Stimulated activated CD8-positive, alpha-beta memory T cell treated with anti-CD3 and anti-CD28 coated beads, Interleukin-2, amount 100 ng/mL, for 48 hours (primary cell): ENCODE measurements at regions not wholly inside any gene's neighbourhood (a gene's known extent, or its start where the extent isn't known, plus 50 kb on each side); places are given as distances from the start of the nearest gene placed in this dataset.

Source experiments
- DNase-seq, 2 donors: peaks; one replicate each; pipeline ENCODE4 v3.0.0-alpha.2; 2020; ENCODE audit warnings: low read depth in 2 of 2

- DNase-seq: no peak
Observed at GRCh38 chr2:237150186-237150585, 64.5 kb downstream of the COPS8 start.

DNA sequence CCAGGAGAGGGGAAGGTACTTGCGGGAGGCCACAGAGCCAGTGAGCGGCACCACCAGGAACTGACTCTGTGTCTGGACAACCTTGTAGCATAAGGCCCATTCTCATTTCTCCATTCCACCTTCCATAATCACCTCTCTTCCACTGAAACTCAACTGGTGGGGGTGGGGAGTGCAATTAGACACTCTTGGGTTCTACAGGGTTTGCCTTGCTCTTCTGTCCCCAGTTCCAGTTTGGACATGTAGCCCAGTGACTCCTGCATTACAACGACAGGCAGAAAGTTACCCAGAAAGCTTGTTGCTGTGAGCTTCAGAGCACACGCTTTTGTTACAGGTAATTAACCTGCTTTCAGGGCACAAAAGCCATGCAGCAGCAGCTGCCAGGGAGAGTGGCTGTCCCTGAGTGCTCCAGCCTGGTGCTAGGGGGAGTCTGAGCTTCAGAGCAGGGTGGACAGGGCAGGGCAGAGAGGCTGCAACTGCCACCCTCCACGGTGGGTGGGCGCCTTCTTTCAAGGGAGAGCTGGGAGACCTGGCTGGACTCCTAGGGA, 65.2 kb downstream of the COPS8 start:
- DNase-seq: no peak

- no peak for DNase-seq
Observed at GRCh38 chr2:237152361-237152760, 66.7 kb downstream of the COPS8 start.

- DNase-seq: no peak
Observed at GRCh38 chr2:237153181-237153580, 67.5 kb downstream of the COPS8 start.

DNA sequence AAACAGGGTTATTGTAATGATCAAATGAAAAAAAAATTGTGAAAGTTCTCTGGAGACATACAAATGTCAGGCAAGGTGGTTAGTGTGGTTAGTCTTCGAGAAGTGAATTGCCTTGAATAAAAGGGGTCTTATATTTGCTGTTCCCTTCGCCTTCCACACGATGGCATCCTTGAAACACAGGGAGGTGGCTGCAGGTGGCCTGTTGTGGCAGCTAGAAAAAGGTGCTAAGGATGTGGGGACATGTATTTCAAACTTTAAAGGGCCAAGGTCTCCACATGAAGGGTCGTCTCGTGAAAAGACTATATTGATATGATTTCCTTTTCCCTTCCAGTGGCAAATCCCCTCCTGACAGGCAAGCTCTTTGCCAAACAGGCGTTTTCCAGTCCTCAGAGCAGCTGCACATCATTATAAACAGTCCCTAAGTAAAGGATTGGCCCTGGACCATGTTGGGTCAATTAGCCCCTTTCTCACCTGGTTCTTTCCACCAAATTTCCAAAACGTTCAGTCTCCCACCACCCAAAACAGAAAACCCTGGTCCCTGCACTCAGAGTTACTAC, 68.5 kb downstream of the COPS8 start:
- DNase-seq: peak in 1 of 2 donors; percentile 31

GRCh38 chr2:237154884-237155851, 69.5 kb downstream of the COPS8 start:
- peak; percentile 43 to 55 for DNase-seq

DNA sequence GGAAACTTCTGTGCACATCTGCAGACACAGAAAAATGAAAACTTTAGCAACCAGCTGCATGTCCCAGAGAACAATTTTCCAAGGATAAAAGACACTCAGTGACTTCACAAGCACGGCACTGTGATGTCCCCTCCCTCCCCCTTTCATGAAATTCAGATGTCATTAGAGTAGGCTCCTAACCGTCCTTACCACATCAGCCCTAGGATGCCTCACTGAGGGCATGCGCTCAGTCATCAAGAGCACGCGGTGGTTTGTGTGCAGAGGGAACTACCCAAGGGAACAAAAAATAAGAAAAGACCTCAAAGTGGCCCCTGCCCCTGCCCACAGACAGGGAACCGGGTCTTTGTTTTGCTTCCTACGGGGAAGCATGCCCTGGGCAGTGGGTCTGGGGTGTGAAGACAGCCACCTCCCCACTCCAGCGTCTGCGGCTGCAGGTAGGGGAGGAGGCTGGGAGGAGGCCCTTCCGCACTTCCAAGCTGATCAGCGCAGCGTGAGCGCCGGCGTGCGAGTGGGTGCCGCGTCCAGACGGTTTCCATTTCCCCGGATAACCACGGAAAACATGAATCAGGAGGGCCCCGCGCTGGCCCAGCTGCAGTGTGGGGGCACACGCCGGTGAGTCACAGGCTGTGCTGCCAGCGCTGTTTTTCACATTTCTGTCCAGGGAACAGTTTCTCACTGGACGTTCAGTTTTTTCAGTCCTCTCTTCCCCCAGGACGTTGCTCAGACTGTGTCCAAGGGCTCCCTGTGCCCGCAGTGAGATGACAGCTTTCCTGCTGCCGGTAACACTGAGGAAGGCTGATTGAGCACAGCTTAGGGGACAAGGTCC, 70.6 kb downstream of the COPS8 start:
- peak; percentile 56 to 63 for DNase-seq

DNA sequence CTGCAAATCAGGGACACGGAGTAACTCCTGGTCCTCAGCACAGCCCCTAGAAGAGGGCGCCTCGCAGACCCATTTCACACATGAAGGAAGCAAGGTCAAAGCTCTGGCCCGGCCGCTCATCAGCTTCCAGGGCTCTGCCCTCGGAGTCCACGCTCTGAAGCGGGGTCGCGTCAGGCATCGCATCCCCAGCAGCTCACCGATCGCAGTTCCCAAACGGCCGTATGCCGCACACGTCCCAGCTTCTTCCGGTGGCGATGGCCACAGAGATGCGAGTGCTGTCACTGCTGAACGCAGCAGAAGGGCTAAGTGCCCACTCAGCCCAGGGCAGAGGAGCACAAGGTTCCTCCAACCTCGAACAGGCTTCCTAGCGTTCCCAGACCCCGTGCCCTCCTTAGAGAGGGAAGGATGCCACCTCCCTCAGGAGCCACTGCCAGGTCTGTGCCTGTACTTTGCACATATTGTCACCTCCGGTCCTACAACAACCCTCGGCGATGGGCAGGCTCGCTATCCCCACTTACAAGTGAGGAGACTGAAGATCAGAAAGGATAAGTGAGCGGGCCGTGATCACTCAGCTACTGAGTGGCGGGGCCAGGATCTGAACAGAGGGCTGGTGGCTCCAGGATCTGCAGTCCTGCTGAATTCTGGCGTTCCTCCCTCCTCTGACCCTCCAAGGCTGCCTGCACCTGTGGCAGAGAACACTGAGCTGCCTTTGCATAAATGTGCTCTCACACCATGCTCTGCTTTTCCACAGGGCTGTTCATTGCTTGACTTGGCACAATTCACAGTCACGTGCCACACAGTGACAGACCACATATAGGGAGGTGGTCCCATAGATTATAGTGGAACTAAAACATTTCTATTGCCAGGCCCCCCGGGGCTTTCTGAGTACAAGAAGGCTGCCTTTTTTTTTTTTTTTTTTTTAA, 71.4 kb downstream of the COPS8 start:
- DNase-seq: no peak

DNA sequence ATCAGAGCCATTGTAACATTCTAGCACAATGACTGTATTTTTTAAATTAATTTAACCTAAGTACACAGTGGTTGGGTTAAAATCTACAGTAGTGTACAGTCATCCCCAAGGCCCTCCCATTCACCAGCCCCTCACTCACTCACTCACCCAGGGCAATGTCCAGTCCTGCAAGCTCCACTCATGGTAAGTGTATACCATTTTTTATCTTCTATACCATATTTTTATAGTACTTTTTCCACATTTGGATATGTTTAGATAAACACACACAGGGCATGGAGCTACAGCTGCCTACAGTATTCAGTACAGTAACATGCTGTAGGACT, 72.1 kb downstream of the COPS8 start:
- no peak for DNase-seq

GRCh38 chr2:237158194-237158593, 72.5 kb downstream of the COPS8 start:
- no peak for DNase-seq

- DNase-seq: no peak
Observed at GRCh38 chr2:237159006-237159911, 73.6 kb downstream of the COPS8 start.

DNA sequence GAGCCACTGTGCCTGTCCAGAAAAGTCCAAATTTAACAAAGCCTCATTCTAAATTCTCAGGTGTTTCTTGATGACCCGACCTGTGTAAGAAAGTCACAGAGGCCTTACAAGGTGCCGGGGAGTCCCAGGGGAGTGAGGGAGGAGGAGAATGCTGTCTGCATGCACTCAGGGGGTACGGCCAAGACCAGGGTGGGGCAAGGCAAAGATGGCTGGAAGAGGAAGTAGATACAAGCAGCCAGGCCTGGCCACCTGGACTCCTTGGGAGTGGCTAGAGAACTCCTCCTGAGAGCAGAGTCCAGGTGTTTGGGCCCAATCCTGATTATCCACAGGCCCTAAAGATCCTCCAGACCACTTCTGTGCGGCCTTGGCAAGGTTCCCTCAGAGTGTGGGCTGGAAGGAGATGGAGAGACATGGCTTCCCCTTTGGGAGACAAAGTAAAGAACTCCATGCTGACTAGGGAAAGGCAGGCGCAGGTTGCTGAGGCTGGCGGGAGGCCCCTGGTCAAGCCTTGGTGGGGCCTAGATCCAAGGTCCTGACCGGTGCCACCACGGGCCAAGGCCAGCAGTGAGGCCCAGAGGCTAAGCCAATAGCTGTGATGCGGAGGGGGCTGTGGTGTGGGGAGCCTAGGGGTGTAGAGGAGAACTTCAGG, 74.7 kb downstream of the COPS8 start:
- no peak for DNase-seq

- DNase-seq: no peak
Observed at GRCh38 chr2:237161189-237161588, 75.5 kb downstream of the COPS8 start.

DNA sequence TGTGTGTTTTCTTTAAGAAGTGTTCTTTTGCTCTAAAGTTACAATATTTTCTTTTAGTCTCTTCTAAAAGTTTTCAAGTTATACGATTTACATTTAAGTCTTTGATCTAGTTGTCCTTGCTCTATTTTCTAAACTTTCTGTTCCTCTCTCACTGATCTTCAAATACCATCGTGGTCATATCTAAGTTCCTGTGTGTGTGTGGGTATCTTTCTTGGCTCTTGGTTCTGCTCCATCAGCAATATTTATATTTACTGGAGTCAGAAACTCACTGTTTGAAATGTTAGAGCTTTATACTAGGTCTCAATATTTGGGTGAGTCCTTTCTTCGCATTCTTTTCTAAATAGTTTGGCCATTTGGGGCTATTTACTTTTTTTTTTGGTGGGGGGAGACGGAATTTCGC, 77.3 kb downstream of the COPS8 start:
- DNase-seq: no peak

GRCh38 chr2:237164474-237165042, 78.9 kb downstream of the COPS8 start:
- no peak for DNase-seq

DNA sequence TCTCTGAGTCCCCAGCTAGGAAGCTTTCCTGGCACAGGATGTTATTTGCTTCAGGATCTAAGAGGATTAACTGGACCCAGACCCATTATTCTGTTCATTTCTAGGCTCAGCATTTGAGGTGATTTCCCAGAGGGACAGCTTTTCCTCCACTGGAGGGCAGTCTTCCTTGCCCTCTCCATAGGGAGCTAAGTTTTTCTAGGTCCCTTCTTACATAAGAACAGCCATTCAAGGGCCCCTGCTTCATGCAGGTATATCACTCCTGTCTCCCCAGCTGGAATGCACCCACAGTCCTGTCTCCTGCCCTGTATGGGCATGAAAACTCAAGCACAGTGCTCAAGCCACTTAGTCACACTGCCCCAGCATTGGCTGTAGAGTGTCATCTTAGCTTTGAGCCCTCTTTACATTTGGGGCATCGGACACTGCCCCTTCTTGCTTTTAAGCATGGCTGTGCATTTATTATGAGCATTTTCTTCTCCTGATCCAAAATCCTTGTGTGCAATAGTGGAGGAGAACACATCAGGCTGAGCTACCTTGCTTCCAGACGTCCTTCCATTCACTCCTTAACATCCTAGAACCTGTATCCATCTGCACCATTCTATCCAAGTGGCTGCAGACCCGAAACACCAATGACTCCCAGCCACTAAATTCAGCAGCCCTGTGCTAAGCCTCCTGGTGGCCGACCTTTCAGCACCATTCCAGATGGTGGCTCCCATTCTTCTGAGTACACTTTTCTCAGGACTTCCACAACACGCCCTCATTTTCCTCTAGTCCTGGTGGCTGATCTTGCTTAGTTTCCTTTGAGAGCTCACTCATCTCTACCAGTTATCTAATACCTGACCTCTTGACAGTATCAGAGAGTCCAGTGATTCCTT, 80.0 kb downstream of the COPS8 start:
- no peak for DNase-seq

- no peak for DNase-seq
Observed at GRCh38 chr2:237167038-237167437, 81.3 kb downstream of the COPS8 start.

GRCh38 chr2:237167934-237168333, 82.2 kb downstream of the COPS8 start:
- DNase-seq: no peak
